ENCODE measurements at regions not wholly inside any gene's neighbourhood (a gene's known extent, or its start where the extent isn't known, plus 50 kb on each side); places are given as distances from the start of the nearest gene placed in this dataset.
"Not testable (repeated sequence)": the region's sequence is repeated elsewhere in the genome, so short reads cannot be mapped to it uniquely, and the experiment has no call there.

- no peak for DNase-seq (ENCODE audit: low spot score)
Observed at GRCh38 chr2:125870746-125871145, 785.2 kb upstream of the GYPC start.

GRCh38 chr2:125874564-125874963 lies 781.4 kb upstream of the GYPC start:
- DNase-seq (ENCODE audit: low spot score) = no peak

GRCh38 chr2:125885340-125885739 lies 770.6 kb upstream of the GYPC start:
- no peak for DNase-seq (ENCODE audit: low spot score)

GRCh38 chr2:125886153-125886552 lies 769.8 kb upstream of the GYPC start:
- no peak for DNase-seq (ENCODE audit: low spot score)

- no peak for DNase-seq (ENCODE audit: low spot score)
Observed at GRCh38 chr2:125901278-125901677, 754.7 kb upstream of the GYPC start.

GRCh38 chr2:125925891-125926546 lies 729.9 kb upstream of the GYPC start:
- no peak for DNase-seq (ENCODE audit: low spot score)

- no peak for DNase-seq (ENCODE audit: low spot score)
Observed at GRCh38 chr2:125935559-125935958, 720.4 kb upstream of the GYPC start.

- DNase-seq (ENCODE audit: low spot score) = no peak
Observed at GRCh38 chr2:125942585-125943424, 713.2 kb upstream of the GYPC start.

- no peak for DNase-seq (ENCODE audit: low spot score)
Observed at GRCh38 chr2:125959047-125959446, 696.9 kb upstream of the GYPC start.

GRCh38 chr2:125961739-125962138 lies 694.2 kb upstream of the GYPC start:
- DNase-seq (ENCODE audit: low spot score) = no peak

- DNase-seq (ENCODE audit: low spot score) = no peak
Observed at GRCh38 chr2:125979886-125980285, 676.1 kb upstream of the GYPC start.

- no peak for DNase-seq (ENCODE audit: low spot score)
Observed at GRCh38 chr2:125983364-125983763, 672.6 kb upstream of the GYPC start.

- no peak for DNase-seq (ENCODE audit: low spot score)
Observed at GRCh38 chr2:126029316-126029715, 626.6 kb upstream of the GYPC start.

GRCh38 chr2:126038861-126039260 lies 617.1 kb upstream of the GYPC start:
- DNase-seq (ENCODE audit: low spot score) = peak; percentile 60

- DNase-seq (ENCODE audit: low spot score) = no peak
Observed at GRCh38 chr2:126041391-126042047, 614.4 kb upstream of the GYPC start.

GRCh38 chr2:126042089-126042488 lies 613.9 kb upstream of the GYPC start:
- DNase-seq (ENCODE audit: low spot score) = no peak

GRCh38 chr2:126048719-126049118 lies 607.2 kb upstream of the GYPC start:
- no peak for DNase-seq (ENCODE audit: low spot score)

GRCh38 chr2:126049461-126049860 lies 606.5 kb upstream of the GYPC start:
- DNase-seq (ENCODE audit: low spot score) = no peak

GRCh38 chr2:126050991-126051736 lies 604.8 kb upstream of the GYPC start:
- DNase-seq (ENCODE audit: low spot score) = no peak

- not testable (repeated sequence) for DNase-seq (ENCODE audit: low spot score)
Observed at GRCh38 chr2:126051737-126052240, 604.2 kb upstream of the GYPC start.

- DNase-seq (ENCODE audit: low spot score) = no peak
Observed at GRCh38 chr2:126059379-126059778, 596.6 kb upstream of the GYPC start.

All from germinal center (tissue), 1 donor.